MM.1S (cell line): ENCODE measurements at regions not wholly inside any gene's neighbourhood (a gene's known extent, or its start where the extent isn't known, plus 50 kb on each side); places are given as distances from the start of the nearest gene placed in this dataset.

Experiments used
- EZH2 ChIP-seq: fragments of 300-600 bp; sonication (generic); optimal IDR thresholded peaks from 2 replicates; pipeline ENCODE3; 2017; ENCODE audit warnings: low read depth, mild to moderate bottlenecking, antibody characterized with exemption, low read length, mixed read lengths
- TF ChIP-seq, protein P1 (sequence below): fragments of 300-600 bp; sonication (generic); IDR thresholded peaks from 2 replicates; pipeline ENCODE4 v1.5.1; 2016; ENCODE audit warnings: antibody characterized with exemption, low read length, mixed read lengths

- TF ChIP-seq EZH2 = no peak
- TF ChIP-seq, protein P1, sequence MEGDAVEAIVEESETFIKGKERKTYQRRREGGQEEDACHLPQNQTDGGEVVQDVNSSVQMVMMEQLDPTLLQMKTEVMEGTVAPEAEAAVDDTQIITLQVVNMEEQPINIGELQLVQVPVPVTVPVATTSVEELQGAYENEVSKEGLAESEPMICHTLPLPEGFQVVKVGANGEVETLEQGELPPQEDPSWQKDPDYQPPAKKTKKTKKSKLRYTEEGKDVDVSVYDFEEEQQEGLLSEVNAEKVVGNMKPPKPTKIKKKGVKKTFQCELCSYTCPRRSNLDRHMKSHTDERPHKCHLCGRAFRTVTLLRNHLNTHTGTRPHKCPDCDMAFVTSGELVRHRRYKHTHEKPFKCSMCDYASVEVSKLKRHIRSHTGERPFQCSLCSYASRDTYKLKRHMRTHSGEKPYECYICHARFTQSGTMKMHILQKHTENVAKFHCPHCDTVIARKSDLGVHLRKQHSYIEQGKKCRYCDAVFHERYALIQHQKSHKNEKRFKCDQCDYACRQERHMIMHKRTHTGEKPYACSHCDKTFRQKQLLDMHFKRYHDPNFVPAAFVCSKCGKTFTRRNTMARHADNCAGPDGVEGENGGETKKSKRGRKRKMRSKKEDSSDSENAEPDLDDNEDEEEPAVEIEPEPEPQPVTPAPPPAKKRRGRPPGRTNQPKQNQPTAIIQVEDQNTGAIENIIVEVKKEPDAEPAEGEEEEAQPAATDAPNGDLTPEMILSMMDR = no peak
These were observed 64.0 kb upstream of the PMAIP1 start for GRCh38 chr18:59835605-59836379.
